Stomach smooth muscle (tissue), 2 donors: ENCODE measurements at regions not wholly inside any gene's neighbourhood (a gene's known extent, or its start where the extent isn't known, plus 50 kb on each side); places are given as distances from the start of the nearest gene placed in this dataset.
"Not testable (repeated sequence)": the region's sequence is repeated elsewhere in the genome, so short reads cannot be mapped to it uniquely, and the experiment has no call there.

Source experiments
- H3K27ac ChIP-seq: one replicate; pipeline ENCODE4 v1.7.0; 2013; ENCODE audit warnings: mild to moderate bottlenecking, low read length, inconsistent platforms
- H3K27me3 ChIP-seq, 2 donors: one replicate each; pipeline ENCODE4 v1.7.0; 2013; ENCODE audit warnings: low read length in 2 of 2; ENCODE audit not compliant: insufficient read depth in 2 of 2, control insufficient read depth in 1 of 2
- H3K36me3 ChIP-seq, 2 donors: one replicate each; pipeline ENCODE4 v1.7.0; 2013; ENCODE audit warnings: low read length in 2 of 2; ENCODE audit not compliant: control insufficient read depth in 2 of 2, insufficient read depth in 2 of 2
- H3K4me1 ChIP-seq: one replicate; pipeline ENCODE4 v1.7.0; 2013; ENCODE audit warnings: low read length; ENCODE audit not compliant: control insufficient read depth, insufficient read depth
- H3K4me3 ChIP-seq, 2 donors: one replicate each; pipeline ENCODE4 v1.7.0; 2013; ENCODE audit warnings: low read length in 2 of 2
- H3K9ac ChIP-seq, 2 donors: one replicate each; pipeline ENCODE4 v1.7.0; 2013; ENCODE audit warnings: low read length in 2 of 2, mild to moderate bottlenecking in 1 of 2
- H3K9me3 ChIP-seq, 2 donors: one replicate each; pipeline ENCODE4 v1.7.0; 2013; ENCODE audit warnings: low read length in 2 of 2; ENCODE audit not compliant: control insufficient read depth in 2 of 2
- donor health status: healthy.
- donor health status: Pancreatic carcinoma.

DNA sequence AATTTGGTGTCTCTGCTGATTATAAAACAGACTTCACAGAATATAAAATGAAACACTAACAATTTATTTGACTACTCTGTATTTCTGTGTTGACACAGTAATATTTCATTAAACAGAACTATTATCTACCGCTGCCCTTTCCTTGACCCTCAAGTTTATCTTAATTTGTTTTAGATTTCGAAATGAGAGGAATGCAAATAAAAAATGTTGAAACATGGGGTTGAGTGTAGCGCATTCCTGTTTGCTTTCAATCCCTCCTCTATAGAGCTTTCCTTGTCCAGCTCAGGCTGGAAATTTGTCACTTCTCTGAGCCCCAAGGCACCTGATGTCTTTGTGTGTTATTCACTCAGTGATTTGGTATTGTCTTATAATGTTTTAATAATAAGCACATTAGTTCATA is 550.2 kb downstream of the ZBBX start:
- Histone ChIP-seq H3K9me3 (no peaks in the 10 kb centered on the region), H3K4me1 (no peaks in the 10 kb centered on the region), H3K9ac (no peak overlapping the region), H3K36me3 (no peaks in the 10 kb centered on the region), H3K4me3 (no peak overlapping the region), H3K27ac (no peak overlapping the region), H3K27me3 (no peaks in the 10 kb centered on the region)

DNA sequence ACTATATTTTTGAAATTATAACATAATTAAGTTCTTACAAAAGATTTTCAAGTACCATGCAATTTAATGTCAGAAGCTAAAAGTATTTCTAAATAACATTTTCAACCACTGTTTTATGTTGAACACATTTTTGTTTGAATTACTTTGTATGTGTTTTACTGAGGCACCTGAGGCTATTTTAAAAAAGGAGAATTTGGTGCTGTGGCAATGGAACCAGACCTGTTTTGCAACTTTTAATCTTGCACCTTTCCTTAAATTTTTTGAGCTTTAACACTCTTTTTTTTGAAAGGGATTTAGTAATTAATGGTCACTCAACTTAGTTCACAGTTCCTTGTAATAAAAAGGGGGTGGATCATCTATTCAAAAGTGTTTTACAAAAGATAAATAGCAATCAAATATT is 561.6 kb downstream of the ZBBX start:
- Histone ChIP-seq H3K27me3 (no peaks in the 10 kb centered on the region), H3K36me3 (no peaks in the 10 kb centered on the region)

DNA sequence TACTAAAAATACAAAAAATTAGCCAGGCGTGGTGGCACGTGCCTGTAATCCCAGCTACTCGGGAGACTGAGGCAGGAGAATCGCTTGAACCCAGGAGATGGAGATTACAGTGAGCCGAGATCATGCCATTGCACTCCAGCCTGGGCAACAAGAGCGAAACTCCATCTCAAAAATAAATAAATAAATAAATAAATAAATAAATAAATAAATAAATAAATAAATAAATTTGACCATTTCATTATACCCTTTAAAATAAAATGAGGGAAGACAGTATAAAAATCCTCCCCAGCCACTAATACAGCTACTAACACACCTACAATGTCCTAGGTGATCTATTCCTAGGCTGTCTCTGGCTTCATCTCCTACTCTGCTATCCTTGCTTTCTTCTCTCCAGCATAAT is 562.8 kb downstream of the ZBBX start:
- not testable (repeated sequence) for H3K4me3 ChIP-seq, H3K36me3 ChIP-seq, H3K27ac ChIP-seq, H3K4me1 ChIP-seq, H3K9me3 ChIP-seq, H3K9ac ChIP-seq, H3K27me3 ChIP-seq

More for the DNA sequence above, 561.6 kb downstream of the ZBBX start:
- no peak overlapping the region for H3K9ac ChIP-seq
- no peak overlapping the region for H3K4me3 ChIP-seq
- no peaks in the 10 kb centered on the region for H3K4me1 ChIP-seq
- no peaks in the 10 kb centered on the region for H3K9me3 ChIP-seq
- H3K27ac ChIP-seq, result no peak overlapping the region

DNA sequence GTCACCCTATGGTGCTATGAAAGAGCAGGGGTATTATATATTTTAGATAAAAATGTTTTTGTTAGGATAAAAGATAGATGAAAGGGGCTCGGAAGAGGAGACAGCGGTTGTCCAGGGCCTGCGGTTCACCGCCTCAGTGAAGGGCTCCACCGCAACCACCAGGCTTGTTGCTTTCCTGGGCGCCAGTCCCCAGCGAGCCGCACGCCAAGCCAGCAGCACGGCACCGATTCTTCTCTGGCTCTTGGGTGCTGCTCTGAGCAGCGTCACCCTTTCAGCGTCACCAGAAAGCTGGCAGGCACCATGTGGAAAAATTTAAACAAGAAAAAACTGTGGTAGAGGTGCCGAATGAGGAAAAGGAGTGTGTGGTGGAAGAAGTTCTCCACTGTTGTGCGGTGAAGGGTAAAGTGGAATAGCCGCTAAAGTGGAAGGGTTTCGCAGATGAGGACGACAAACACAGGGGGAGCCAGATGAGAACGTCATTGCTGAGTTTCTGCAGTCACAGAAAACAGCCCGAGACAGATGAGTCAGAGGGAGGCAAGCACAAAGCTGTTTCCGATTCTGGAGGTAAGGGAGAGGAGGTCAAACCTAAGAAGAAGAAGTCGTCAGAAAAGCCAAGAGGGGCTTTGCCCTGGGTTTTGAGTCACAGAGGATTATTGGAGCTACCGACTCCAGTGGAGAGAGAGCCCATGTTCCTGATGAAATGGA is 569.2 kb downstream of the ZBBX start:
- no peak overlapping the region for H3K9ac ChIP-seq
- H3K27me3 ChIP-seq, result no peaks in the 10 kb centered on the region
- no peaks in the 10 kb centered on the region for H3K4me1 ChIP-seq
- no peak overlapping the region for H3K4me3 ChIP-seq
- no peaks in the 10 kb centered on the region for H3K9me3 ChIP-seq
- no peak overlapping the region for H3K27ac ChIP-seq
- H3K36me3 ChIP-seq, result no peaks in the 10 kb centered on the region

DNA sequence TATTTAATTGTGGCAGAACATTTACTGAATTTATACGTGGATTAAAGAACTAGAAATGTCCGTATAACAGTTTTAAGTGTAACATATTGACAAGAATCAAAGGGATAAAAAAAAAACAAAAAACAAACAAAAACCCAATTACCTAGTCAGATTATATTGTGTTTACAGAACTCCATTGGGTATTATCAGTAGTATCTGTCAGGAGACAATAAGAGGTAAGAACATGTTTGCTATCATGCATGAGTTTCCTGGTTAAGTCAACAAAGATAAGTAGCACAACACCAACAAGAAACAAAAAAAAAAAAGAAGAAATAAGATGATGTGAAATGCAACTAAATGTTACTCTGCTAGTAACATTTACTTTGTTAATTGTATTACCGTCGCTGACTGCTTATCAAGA is 570.6 kb downstream of the ZBBX start:
- no peaks in the 10 kb centered on the region for H3K4me1 ChIP-seq
- no peak overlapping the region for H3K27ac ChIP-seq
- H3K27me3 ChIP-seq, result no peaks in the 10 kb centered on the region
- no peaks in the 10 kb centered on the region for H3K36me3 ChIP-seq
- H3K9me3 ChIP-seq, result no peaks in the 10 kb centered on the region
- H3K4me3 ChIP-seq, result no peak overlapping the region
- H3K9ac ChIP-seq, result no peak overlapping the region

DNA sequence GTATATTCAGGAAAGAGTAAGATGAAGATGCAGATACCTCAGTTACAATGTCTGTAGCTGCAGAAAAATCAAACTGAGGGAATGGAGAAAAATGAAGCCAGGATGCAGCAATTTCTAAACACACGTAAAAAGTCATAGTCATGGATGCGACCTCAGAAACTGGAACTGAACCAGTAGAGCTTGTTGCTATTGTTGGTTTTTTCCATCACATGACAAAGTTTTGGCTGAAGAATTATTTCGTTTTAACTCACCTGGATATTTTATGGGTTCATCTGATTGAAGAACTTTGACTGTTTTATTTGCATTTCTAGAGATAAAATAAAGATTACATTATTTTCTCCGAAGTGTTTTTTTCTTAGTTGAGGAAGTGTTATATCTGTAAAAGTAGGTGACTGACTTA is 591.2 kb downstream of the ZBBX start:
- Histone ChIP-seq H3K4me1 (no peaks in the 10 kb centered on the region), H3K27ac (no peak overlapping the region), H3K4me3 (no peak overlapping the region), H3K9ac (no peak overlapping the region), H3K36me3 (no peaks in the 10 kb centered on the region), H3K27me3 (no peaks in the 10 kb centered on the region), H3K9me3 (no peaks in the 10 kb centered on the region)

DNA sequence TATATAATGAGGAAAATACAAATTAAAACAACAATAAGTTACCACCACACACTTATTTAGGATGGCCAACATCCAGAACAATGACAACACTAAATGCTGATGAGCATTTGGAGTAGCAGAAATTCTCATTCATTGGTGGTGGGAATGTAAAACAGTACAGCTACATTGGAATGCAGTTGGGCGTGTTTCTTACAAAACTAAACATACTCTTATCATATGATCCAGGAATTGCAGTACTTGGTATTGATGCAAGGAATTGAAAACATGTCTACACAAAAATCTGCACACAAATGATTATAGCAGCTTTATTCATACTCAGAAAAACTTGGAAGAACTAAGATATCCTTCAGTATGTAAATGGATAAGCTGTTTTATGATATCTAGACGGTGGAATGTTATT is 594.2 kb downstream of the ZBBX start:
- Histone ChIP-seq H3K27me3 (no peaks in the 10 kb centered on the region), H3K36me3 (no peaks in the 10 kb centered on the region), H3K4me3 (no peak overlapping the region), H3K4me1 (no peaks in the 10 kb centered on the region), H3K27ac (no peak overlapping the region), H3K9ac (no peak overlapping the region), H3K9me3 (peaks cover 0 to 5% of the 10 kb centered on the region in 2 donors)

DNA sequence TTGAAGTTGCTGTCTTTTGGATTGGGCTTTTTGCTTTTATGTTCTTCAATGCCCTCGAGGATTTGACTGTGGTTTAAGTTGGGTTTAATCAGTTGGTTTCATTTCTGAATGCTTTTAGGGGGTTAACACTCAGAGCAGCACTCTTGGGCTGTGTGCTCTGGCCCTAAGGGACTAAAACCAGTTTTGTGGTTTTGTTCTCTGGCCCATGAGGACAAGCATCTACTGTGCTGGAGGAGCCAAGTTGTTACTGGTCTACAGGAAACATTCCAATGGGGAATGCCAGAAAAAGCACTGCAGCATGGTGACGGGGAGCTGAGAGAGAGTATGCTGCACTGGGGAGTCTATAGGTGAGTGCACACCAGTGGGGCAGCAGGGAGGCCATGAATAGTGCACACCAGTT is 596.9 kb downstream of the ZBBX start:
- no peak overlapping the region for H3K27ac ChIP-seq
- H3K9me3 ChIP-seq, result peaks cover 0 to 5% of the 10 kb centered on the region in 2 donors
- H3K4me1 ChIP-seq, result no peaks in the 10 kb centered on the region
- H3K9ac ChIP-seq, result no peak overlapping the region
- no peaks in the 10 kb centered on the region for H3K27me3 ChIP-seq
- H3K4me3 ChIP-seq, result no peak overlapping the region
- no peaks in the 10 kb centered on the region for H3K36me3 ChIP-seq

DNA sequence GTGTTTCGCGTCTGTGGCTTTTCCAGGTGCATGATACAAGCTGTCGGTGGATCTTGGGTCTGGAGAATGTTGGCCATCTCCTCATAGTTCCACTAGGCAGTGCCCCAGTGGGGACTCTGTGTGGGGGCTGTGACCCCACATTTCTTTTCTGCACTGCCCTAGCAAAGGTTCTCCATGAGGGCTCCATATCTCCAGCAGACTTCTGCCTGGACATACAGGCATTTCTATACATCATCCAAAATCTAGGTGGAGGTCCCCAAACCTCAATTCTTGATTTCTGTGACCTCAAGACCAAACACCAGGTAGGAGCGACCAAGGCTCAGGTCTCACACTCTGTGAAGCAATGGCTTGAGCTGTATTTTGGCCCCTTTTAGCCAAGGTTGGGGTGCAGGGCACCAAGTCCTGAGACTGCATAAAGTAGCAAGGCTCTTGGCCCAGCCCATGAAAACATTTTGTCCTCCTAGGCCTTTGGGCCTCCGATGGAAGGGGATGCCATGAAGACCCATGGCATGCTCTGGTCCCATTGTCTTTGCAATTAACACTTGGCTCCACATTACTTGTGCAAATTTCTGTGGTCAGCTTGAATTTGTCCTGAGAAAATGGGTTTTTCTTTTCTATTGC is 615.3 kb downstream of the ZBBX start:
- no peaks in the 10 kb centered on the region for H3K36me3 ChIP-seq
- no peaks in the 10 kb centered on the region for H3K4me1 ChIP-seq
- no peaks in the 10 kb centered on the region for H3K9me3 ChIP-seq
- no peak overlapping the region for H3K27ac ChIP-seq
- no peak overlapping the region for H3K9ac ChIP-seq
- no peak overlapping the region for H3K4me3 ChIP-seq
- H3K27me3 ChIP-seq, result no peaks in the 10 kb centered on the region

DNA sequence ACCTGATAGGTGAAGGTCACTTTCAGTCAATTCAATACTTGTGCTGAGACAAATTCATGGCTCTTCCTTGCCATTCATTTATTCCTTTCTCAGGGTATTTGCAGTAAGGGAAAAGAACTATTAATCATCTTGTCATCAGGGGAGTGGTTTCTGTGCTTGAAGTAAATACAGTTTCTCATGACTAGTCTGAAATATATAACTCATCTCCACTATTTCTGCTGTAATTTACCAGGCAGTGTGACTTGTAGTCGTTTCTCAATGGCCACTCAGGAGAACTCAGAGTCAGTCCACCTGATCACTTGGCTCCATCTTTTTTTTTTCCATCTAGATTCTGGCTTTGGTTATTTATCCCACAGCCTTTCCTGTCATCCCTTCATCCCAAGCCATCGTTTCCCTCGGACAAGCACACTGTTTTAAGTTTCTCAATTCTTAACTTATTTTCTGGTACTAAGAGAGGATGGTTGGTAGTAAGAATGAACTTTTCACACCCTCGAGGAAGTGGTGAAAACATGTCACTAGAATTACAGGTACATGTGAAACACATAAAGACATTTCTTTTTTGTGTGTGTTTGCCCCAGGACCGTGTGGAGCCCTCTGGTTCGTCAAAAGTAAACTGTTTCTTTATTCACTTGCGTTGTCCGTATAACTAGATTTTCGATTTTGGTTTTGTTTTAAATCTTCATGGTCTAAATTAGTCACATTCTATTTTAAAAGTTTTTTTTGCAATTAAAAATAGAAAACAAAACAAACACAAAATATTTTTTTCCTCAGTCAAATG is 620.2 kb downstream of the ZBBX start:
- Histone ChIP-seq H3K36me3 (no peaks in the 10 kb centered on the region), H3K9me3 (no peaks in the 10 kb centered on the region), H3K27ac (no peak overlapping the region), H3K4me1 (no peaks in the 10 kb centered on the region), H3K27me3 (no peaks in the 10 kb centered on the region), H3K4me3 (no peak overlapping the region), H3K9ac (no peak overlapping the region)

DNA sequence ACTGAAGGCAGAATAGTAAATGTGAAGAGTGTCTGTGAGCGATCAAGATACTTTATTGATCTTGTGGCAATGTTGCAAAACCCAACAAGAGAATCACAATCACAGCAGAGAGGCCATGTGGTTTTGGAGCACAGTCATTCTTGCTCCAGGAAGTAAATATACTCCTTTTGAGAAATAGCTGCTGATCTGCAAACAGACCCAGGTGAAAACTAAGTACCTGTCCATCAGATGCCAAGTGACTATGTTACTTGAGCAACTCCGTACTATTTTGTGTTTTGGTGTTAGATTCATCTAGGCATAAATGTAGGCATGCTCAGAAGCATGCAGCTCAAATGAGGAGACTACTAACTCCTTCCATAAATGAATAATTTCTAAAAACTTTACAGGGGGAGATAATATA is 627.9 kb downstream of the ZBBX start:
- Histone ChIP-seq H3K9ac (no peak overlapping the region), H3K27ac (no peak overlapping the region), H3K27me3 (no peaks in the 10 kb centered on the region), H3K36me3 (no peaks in the 10 kb centered on the region), H3K4me1 (no peaks in the 10 kb centered on the region), H3K4me3 (no peak overlapping the region), H3K9me3 (no peaks in the 10 kb centered on the region)
